ENCODE measurements at regions not wholly inside any gene's neighbourhood (a gene's known extent, or its start where the extent isn't known, plus 50 kb on each side); places are given as distances from the start of the nearest gene placed in this dataset.
"Not testable (repeated sequence)": the region's sequence is repeated elsewhere in the genome, so short reads cannot be mapped to it uniquely, and the experiment has no call there.

- DNase-seq (ENCODE audit: low read depth), result no peak
Measured at GRCh38 chr16:22678311-22678710, 135.7 kb upstream of the HS3ST2 start.

GRCh38 chr16:22681554-22682291 is 132.2 kb upstream of the HS3ST2 start:
- DNase-seq (ENCODE audit: low read depth), result no peak

- DNase-seq (ENCODE audit: low read depth), result no peak
Measured at GRCh38 chr16:22683258-22683657, 130.7 kb upstream of the HS3ST2 start.

GRCh38 chr16:22683730-22684573 is 130.0 kb upstream of the HS3ST2 start:
- no peak for DNase-seq (ENCODE audit: low read depth)

- DNase-seq (ENCODE audit: low read depth), result no peak
Measured at GRCh38 chr16:22684574-22685458, 129.1 kb upstream of the HS3ST2 start.

- no peak for DNase-seq (ENCODE audit: low read depth)
Measured at GRCh38 chr16:22685459-22685830, 128.5 kb upstream of the HS3ST2 start.

- DNase-seq (ENCODE audit: low read depth), result no peak
Measured at GRCh38 chr16:22687031-22687530, 126.9 kb upstream of the HS3ST2 start.

- no peak for DNase-seq (ENCODE audit: low read depth)
Measured at GRCh38 chr16:22688463-22688862, 125.5 kb upstream of the HS3ST2 start.

GRCh38 chr16:22688930-22689329 is 125.0 kb upstream of the HS3ST2 start:
- no peak for DNase-seq (ENCODE audit: low read depth)

GRCh38 chr16:22691335-22691734 is 122.6 kb upstream of the HS3ST2 start:
- no peak for DNase-seq (ENCODE audit: low read depth)

- DNase-seq (ENCODE audit: low read depth), result no peak
Measured at GRCh38 chr16:22692034-22692433, 121.9 kb upstream of the HS3ST2 start.

GRCh38 chr16:22692916-22693637 is 120.9 kb upstream of the HS3ST2 start:
- no peak for DNase-seq (ENCODE audit: low read depth)

- no peak for DNase-seq (ENCODE audit: low read depth)
Measured at GRCh38 chr16:22693638-22694340, 120.2 kb upstream of the HS3ST2 start.

- DNase-seq (ENCODE audit: low read depth), result peak; percentile 96
Measured at GRCh38 chr16:22694887-22695382, 119.0 kb upstream of the HS3ST2 start.

- not testable (repeated sequence) for DNase-seq (ENCODE audit: low read depth)
Measured at GRCh38 chr16:22695773-22696172, 118.2 kb upstream of the HS3ST2 start.

GRCh38 chr16:22699356-22699755 is 114.6 kb upstream of the HS3ST2 start:
- no peak for DNase-seq (ENCODE audit: low read depth)

- DNase-seq (ENCODE audit: low read depth), result no peak
Measured at GRCh38 chr16:22705799-22706198, 108.2 kb upstream of the HS3ST2 start.

- DNase-seq (ENCODE audit: low read depth), result no peak
Measured at GRCh38 chr16:22710326-22710725, 103.6 kb upstream of the HS3ST2 start.

- DNase-seq (ENCODE audit: low read depth), result no peak
Measured at GRCh38 chr16:22711847-22712246, 102.1 kb upstream of the HS3ST2 start.

GRCh38 chr16:22712471-22712870 is 101.5 kb upstream of the HS3ST2 start:
- no peak for DNase-seq (ENCODE audit: low read depth)

GRCh38 chr16:22718598-22718997 is 95.4 kb upstream of the HS3ST2 start:
- DNase-seq (ENCODE audit: low read depth), result not testable (repeated sequence)

Measured in GM04504 (cell line).